Suprapubic skin (tissue), 4 donors: ENCODE measurements at regions not wholly inside any gene's neighbourhood (a gene's known extent, or its start where the extent isn't known, plus 50 kb on each side); places are given as distances from the start of the nearest gene placed in this dataset.

Experiments
- DNase-seq, 2 donors: peaks; one replicate each; pipeline ENCODE4 v3.0.0-alpha.2; 2019; ENCODE audit warnings: low spot score in 2 of 2
- H3K27ac ChIP-seq: fragments of 200-600 bp; sonication (generic); one replicate; pipeline ENCODE4 v1.5.1; 2019
- H3K27me3 ChIP-seq: fragments of 200-600 bp; sonication (generic); one replicate; pipeline ENCODE4 v1.5.1; 2019
- H3K36me3 ChIP-seq: fragments of 200-600 bp; sonication (generic); one replicate; pipeline ENCODE4 v1.5.1; 2019
- H3K4me1 ChIP-seq: fragments of 200-600 bp; sonication (generic); one replicate; pipeline ENCODE4 v1.5.1; 2019
- H3K4me3 ChIP-seq: fragments of 200-600 bp; sonication (generic); one replicate; pipeline ENCODE4 v1.5.1; 2019; ENCODE audit warnings: mild to moderate bottlenecking
- H3K9me3 ChIP-seq: fragments of 200-600 bp; sonication (generic); one replicate; pipeline ENCODE4 v1.5.1; 2019
- EP300 ChIP-seq: sonication (generic); formaldehyde crosslinking; IDR thresholded peaks from one replicate; pipeline ENCODE4 v1.6.1; 2017; ENCODE audit warnings: antibody characterized with exemption
- POLR2A ChIP-seq, 2 donors: fragments of 450-650 bp; IDR thresholded peaks; one replicate each; pipeline ENCODE4 v1.6.1; 2017; ENCODE audit warnings: antibody characterized with exemption in 2 of 2, mild to moderate bottlenecking in 2 of 2, moderate library complexity in 2 of 2
- POLR2AphosphoS5 ChIP-seq, 3 donors: sonication (generic); formaldehyde crosslinking; IDR thresholded peaks; one replicate each; pipeline ENCODE4 v1.6.1; 2017; ENCODE audit warnings: antibody characterized with exemption in 3 of 3
- WGBS: methylation state at CpG from one replicate; pipeline ENCODE4 v1.1.5; 2018; 5-methylcytosine and 5-hydroxymethylcytosine counted together
- TF ChIP-seq, protein P1 (sequence below), 2 donors: fragments of 200-600 bp in 1 of 2; fragments of 450-650 bp in 1 of 2; sonication (generic) in 1 of 2; IDR thresholded peaks; one replicate each; pipeline ENCODE4 v1.5.1; 2016 to 2019; ENCODE audit warnings: antibody characterized with exemption in 2 of 2, mild to moderate bottlenecking in 1 of 2, moderate library complexity in 1 of 2

DNA sequence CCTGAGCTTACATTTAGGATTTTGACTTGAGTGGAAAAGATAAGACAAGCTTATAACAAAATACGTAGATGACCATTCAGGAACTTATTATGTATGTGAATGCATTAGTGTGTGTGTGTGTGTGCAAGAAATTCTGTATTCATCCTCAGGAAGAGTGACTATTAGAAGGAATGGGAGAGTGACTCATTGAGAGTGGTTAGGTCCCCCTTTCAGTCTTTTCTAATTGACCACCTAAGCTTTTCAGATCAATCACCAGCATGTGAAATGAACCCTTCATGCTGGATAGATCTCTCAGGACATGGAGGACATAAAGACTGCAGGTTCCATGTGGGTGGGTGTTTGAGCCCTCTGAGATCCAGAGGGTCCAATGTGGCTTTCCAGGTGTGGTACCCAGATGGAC is 153.5 kb downstream of the MBL2 start:
- DNase-seq = no peak
- TF ChIP-seq EP300 (no peak), POLR2AphosphoS5 (IDR thresholded peaks at IDR 0.05) (no peak), POLR2A (IDR thresholded peaks at IDR 0.05) (no peak)
- TF ChIP-seq, protein P1, sequence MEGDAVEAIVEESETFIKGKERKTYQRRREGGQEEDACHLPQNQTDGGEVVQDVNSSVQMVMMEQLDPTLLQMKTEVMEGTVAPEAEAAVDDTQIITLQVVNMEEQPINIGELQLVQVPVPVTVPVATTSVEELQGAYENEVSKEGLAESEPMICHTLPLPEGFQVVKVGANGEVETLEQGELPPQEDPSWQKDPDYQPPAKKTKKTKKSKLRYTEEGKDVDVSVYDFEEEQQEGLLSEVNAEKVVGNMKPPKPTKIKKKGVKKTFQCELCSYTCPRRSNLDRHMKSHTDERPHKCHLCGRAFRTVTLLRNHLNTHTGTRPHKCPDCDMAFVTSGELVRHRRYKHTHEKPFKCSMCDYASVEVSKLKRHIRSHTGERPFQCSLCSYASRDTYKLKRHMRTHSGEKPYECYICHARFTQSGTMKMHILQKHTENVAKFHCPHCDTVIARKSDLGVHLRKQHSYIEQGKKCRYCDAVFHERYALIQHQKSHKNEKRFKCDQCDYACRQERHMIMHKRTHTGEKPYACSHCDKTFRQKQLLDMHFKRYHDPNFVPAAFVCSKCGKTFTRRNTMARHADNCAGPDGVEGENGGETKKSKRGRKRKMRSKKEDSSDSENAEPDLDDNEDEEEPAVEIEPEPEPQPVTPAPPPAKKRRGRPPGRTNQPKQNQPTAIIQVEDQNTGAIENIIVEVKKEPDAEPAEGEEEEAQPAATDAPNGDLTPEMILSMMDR (IDR thresholded peaks at IDR 0.05) = no peak
- no peaks in the 10 kb centered on the region for H3K9me3 ChIP-seq
- 88% methylated on average over 1 of the region's 1 CpG for WGBS
- no peak overlapping the region for H3K4me3 ChIP-seq
- H3K27ac ChIP-seq = no peak overlapping the region
- H3K36me3 ChIP-seq = no peaks in the 10 kb centered on the region
- H3K27me3 ChIP-seq = no peaks in the 10 kb centered on the region
- H3K4me1 ChIP-seq = no peaks in the 10 kb centered on the region

DNA sequence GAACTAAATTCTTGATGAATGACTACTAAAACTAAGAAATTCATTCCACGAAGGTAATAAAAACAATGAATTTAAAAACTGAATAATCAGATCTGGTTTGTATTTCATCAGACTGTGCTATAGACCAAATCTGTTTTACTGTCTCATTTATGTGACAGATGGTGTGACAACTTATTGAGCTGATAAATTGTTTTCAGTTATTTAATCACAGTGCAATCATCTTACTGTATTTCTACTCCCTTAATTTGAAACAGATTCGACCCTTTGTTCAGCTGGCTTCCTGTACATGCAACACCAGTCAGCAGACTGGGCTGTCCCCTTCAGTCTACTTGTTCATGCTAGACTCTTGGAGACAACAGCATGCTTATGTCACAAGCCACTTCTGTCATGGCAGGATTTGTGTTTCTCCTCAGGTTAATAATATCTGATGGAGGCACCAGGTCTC is 150.9 kb downstream of the MBL2 start:
- no peak for DNase-seq
- H3K27ac ChIP-seq = no peak overlapping the region
- H3K27me3 ChIP-seq = no peaks in the 10 kb centered on the region
- H3K36me3 ChIP-seq = no peaks in the 10 kb centered on the region
- H3K4me1 ChIP-seq = no peaks in the 10 kb centered on the region
- TF ChIP-seq, protein P1 (IDR thresholded peaks at IDR 0.05) = no peak
- H3K4me3 ChIP-seq = no peak overlapping the region
- 44% methylated on average over 2 of the region's 2 CpGs for WGBS
- no peaks in the 10 kb centered on the region for H3K9me3 ChIP-seq

DNA sequence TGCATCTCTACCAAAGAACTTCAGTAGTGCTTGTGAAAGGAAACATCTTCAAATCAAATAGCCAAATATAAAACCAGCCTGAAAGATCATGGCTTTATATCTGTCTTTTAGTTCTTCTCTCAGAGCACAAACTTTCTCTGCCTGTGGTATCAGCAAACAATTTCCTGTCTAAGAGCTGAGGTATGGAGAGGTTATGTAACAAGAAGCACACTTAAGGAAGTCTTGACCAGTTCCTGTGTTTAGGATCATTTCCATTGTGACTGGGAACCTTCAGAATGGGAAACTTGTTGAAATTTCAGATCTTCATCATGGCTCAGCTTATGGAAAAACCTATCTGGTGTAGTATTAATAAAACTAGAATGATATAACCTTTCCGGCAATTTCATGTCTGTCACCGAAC is 148.8 kb downstream of the MBL2 start:
- Histone ChIP-seq H3K4me3 (no peak overlapping the region), H3K9me3 (no peaks in the 10 kb centered on the region), H3K27me3 (no peaks in the 10 kb centered on the region), H3K27ac (no peak overlapping the region), H3K36me3 (no peaks in the 10 kb centered on the region), H3K4me1 (no peaks in the 10 kb centered on the region)
- TF ChIP-seq, protein P1 (IDR thresholded peaks at IDR 0.05) = no peak
- TF ChIP-seq POLR2AphosphoS5 (IDR thresholded peaks at IDR 0.05) (no peak), EP300 (no peak), POLR2A (IDR thresholded peaks at IDR 0.05) (no peak)
- WGBS = 93% methylated on average over 2 of the region's 2 CpGs
- no peak for DNase-seq

DNA sequence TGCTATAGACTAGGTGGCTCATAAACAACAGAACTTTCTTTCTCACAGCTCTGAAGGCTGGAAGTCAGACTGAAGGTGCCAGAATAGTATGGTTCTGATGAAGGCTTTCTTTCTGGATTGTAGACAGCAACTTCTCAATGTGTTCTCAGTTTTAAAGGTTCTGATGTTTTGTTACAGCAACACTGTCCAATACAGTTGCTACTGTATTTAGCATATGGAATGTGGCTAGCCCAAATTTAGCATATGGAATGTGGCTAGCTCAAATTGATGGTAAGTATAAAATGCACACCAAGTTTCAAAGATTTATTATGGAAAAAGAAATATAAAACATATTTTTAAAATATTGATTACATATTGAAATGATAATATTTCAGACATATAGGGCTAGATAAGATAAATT is 145.3 kb downstream of the MBL2 start:
- DNase-seq = no peak
- H3K27me3 ChIP-seq = no peaks in the 10 kb centered on the region
- TF ChIP-seq, protein P1 (IDR thresholded peaks at IDR 0.05) = no peak
- TF ChIP-seq POLR2A (IDR thresholded peaks at IDR 0.05) (no peak), EP300 (no peak), POLR2AphosphoS5 (IDR thresholded peaks at IDR 0.05) (no peak)
- no peak overlapping the region for H3K4me3 ChIP-seq
- no peak overlapping the region for H3K27ac ChIP-seq
- H3K9me3 ChIP-seq = no peaks in the 10 kb centered on the region
- no peaks in the 10 kb centered on the region for H3K4me1 ChIP-seq
- no peaks in the 10 kb centered on the region for H3K36me3 ChIP-seq

- Histone ChIP-seq H3K27ac (no peak overlapping the region), H3K4me1 (no peaks in the 10 kb centered on the region), H3K9me3 (no peaks in the 10 kb centered on the region), H3K36me3 (no peaks in the 10 kb centered on the region), H3K4me3 (no peak overlapping the region), H3K27me3 (no peaks in the 10 kb centered on the region)
- DNase-seq = no peak
- TF ChIP-seq, protein P1 (IDR thresholded peaks at IDR 0.05) = no peak
- TF ChIP-seq POLR2AphosphoS5 (IDR thresholded peaks at IDR 0.05) (no peak), EP300 (no peak), POLR2A (IDR thresholded peaks at IDR 0.05) (no peak)
- 53% methylated on average over 2 of the region's 2 CpGs for WGBS
These were observed 141.4 kb downstream of the MBL2 start for GRCh38 chr10:52631146-52631545.
